ENCODE measurements at regions not wholly inside any gene's neighbourhood (a gene's known extent, or its start where the extent isn't known, plus 50 kb on each side); places are given as distances from the start of the nearest gene placed in this dataset.

GRCh38 chr3:103906304-103906703 is 1460.4 kb upstream of the ALCAM start:
- no peak overlapping the region for H3K4me3 ChIP-seq (ENCODE audit: low read depth, low read length)
- TF ChIP-seq CTCF (conservative IDR thresholded peaks at IDR 0.05; ENCODE audit: low read depth, low read length): no peak
- DNase-seq (ENCODE audit: low read depth): no peak

DNA sequence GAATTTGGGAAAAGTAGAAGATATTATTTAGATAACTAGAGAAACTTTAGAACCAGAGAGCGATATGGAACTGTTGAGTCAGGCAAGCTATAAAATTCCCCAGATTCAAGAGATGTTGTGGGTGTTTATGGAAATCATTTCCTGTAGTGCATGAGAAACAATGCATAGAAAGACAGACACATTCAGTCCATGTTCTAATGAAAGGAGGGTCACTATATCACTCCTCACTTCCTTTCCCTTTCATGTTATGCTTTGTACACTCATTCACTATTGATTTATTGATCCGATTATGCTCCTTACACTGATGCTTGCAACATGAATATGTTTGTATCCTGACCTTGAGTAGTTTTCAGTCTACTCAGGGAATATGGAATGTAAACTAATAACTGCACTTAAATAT is 1459.9 kb upstream of the ALCAM start:
- DNase-seq (ENCODE audit: low read depth): no peak
- no peak overlapping the region for H3K4me3 ChIP-seq (ENCODE audit: low read depth, low read length)
- no peak for TF ChIP-seq CTCF (conservative IDR thresholded peaks at IDR 0.05; ENCODE audit: low read depth, low read length)

DNA sequence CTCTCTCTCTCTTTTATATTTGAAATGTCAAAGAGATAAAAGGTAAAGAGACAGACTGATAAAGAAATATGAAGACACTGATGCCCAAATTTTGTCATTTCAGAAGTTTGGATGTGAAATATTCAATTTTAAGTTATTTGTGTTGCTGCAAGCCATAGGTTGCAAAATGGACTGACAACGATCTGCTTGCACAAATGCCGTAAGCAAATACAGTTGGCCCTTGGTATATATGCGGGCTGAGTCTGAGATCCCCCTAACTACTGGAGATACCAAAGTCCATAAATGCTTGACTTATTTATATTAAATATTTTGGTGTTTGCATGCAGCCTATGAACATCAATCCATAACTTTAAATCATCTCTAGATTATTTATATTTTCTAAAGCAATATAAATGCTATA is 1459.1 kb upstream of the ALCAM start:
- no peak overlapping the region for H3K4me3 ChIP-seq (ENCODE audit: low read depth, low read length)
- no peak for TF ChIP-seq CTCF (conservative IDR thresholded peaks at IDR 0.05; ENCODE audit: low read depth, low read length)
- DNase-seq (ENCODE audit: low read depth): no peak

- TF ChIP-seq CTCF (conservative IDR thresholded peaks at IDR 0.05; ENCODE audit: low read depth, low read length): no peak
- DNase-seq (ENCODE audit: low read depth): no peak
- H3K4me3 ChIP-seq (ENCODE audit: low read depth, low read length): no peak overlapping the region
Observed at GRCh38 chr3:103909395-103909794, 1457.3 kb upstream of the ALCAM start.

- H3K4me3 ChIP-seq (ENCODE audit: low read depth, low read length): no peak overlapping the region
- TF ChIP-seq CTCF (conservative IDR thresholded peaks at IDR 0.05; ENCODE audit: low read depth, low read length): no peak
- no peak for DNase-seq (ENCODE audit: low read depth)
Observed at GRCh38 chr3:103918336-103918735, 1448.4 kb upstream of the ALCAM start.

DNA sequence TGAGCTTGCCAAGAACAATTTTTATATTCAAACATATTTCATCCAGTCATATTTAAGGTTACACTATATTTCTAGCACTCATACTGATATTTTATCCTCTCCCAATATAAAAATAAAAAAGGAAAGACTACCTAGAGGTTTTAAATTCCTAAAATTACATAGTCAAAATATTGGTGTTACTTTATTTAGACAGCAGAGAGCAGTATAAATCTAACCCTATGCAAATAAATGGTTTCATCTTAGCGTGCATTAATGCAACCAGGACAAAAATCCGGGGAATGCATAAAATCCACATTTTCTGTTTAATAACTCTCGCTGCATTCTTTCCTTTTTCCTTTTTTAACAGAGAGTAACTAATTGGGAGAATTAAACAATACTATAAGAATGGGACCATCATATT is 1447.4 kb upstream of the ALCAM start:
- no peak for TF ChIP-seq CTCF (conservative IDR thresholded peaks at IDR 0.05; ENCODE audit: low read depth, low read length)
- peak; percentile 8 for DNase-seq (ENCODE audit: low read depth)
- no peak overlapping the region for H3K4me3 ChIP-seq (ENCODE audit: low read depth, low read length)

- TF ChIP-seq CTCF (conservative IDR thresholded peaks at IDR 0.05; ENCODE audit: low read depth, low read length): no peak
- H3K4me3 ChIP-seq (ENCODE audit: low read depth, low read length): no peak overlapping the region
- DNase-seq (ENCODE audit: low read depth): no peak
Observed at GRCh38 chr3:103923907-103924306, 1442.8 kb upstream of the ALCAM start.
